Neural cell (in vitro differentiated cells): ENCODE measurements at regions not wholly inside any gene's neighbourhood (a gene's known extent, or its start where the extent isn't known, plus 50 kb on each side); places are given as distances from the start of the nearest gene placed in this dataset.

Experiments used
- H2AFZ ChIP-seq: fragments of 200-600, 300-800 bp; sonication (generic), shearing (Covaris generic); 2 replicates; pipeline ENCODE4 v1.6.0; 2014; ENCODE audit warnings: low read depth, mild to moderate bottlenecking, antibody characterized with exemption, low read length, moderate library complexity
- H3F3A ChIP-seq: fragments of 200-600 bp; shearing (Covaris generic); 2 replicates; pipeline ENCODE4 v1.6.1; 2016; ENCODE audit warnings: mild to moderate bottlenecking, moderate library complexity, mixed read lengths, antibody characterized with exemption, low read length; ENCODE audit not compliant: insufficient read depth, poor library complexity, severe bottlenecking
- H3K27ac ChIP-seq: fragments of 200-600, 300-800 bp; sonication (generic), shearing (Covaris generic); 2 replicates; pipeline ENCODE4 v1.5.1; 2014; ENCODE audit warnings: mild to moderate bottlenecking, low read length, moderate library complexity
- H3K27me3 ChIP-seq: fragments of 300-800, 200-600 bp; sonication (generic), shearing (Covaris generic); 2 replicates; pipeline ENCODE4 v1.6.0; 2014; ENCODE audit warnings: mild to moderate bottlenecking, low read depth, low read length, moderate library complexity; ENCODE audit not compliant: insufficient read depth
- H3K36me3 ChIP-seq: fragments of 300-800, 200-600 bp; sonication (generic), shearing (Covaris generic); 2 replicates; pipeline ENCODE4 v1.5.1; 2014; ENCODE audit warnings: mild to moderate bottlenecking, antibody characterized with exemption, low read length, moderate library complexity; ENCODE audit not compliant: insufficient read depth
- H3K4me2 ChIP-seq: fragments of 300-800, 200-600 bp; sonication (generic), shearing (Covaris generic); 2 replicates; pipeline ENCODE4 v1.6.0; 2014; ENCODE audit warnings: mild to moderate bottlenecking, low read length
- H3K4me3 ChIP-seq: fragments of 300-800, 200-600 bp; sonication (generic), shearing (Covaris generic); 2 replicates; pipeline ENCODE4 v1.5.1; 2014; ENCODE audit warnings: mild to moderate bottlenecking, low read length, moderate library complexity
- H3K79me2 ChIP-seq: fragments of 200-600 bp; shearing (Covaris generic); replicated peaks from 2 replicates; pipeline ENCODE4 v1.6.0; 2014; ENCODE audit warnings: mild to moderate bottlenecking, low read length, moderate library complexity; ENCODE audit not compliant: insufficient read depth
- H3K9ac ChIP-seq: fragments of 300-800, 200-600 bp; sonication (generic), shearing (Covaris generic); 2 replicates; pipeline ENCODE4 v1.6.1; 2016; ENCODE audit warnings: mild to moderate bottlenecking, low read length, mixed read lengths
- H3K9me2 ChIP-seq: fragments of 200-600 bp; shearing (Covaris generic); 2 replicates; pipeline ENCODE4 v1.6.1; 2016; ENCODE audit warnings: mild to moderate bottlenecking, low read length, mixed read lengths; ENCODE audit not compliant: insufficient read depth
- H3K9me3 ChIP-seq: fragments of 200-600, 300-800 bp; sonication (generic), shearing (Covaris generic); 2 replicates; pipeline ENCODE4 v1.6.1; 2016; ENCODE audit warnings: mild to moderate bottlenecking, mixed run types, low read length, moderate library complexity, mixed read lengths
- H4K20me1 ChIP-seq: fragments of 200-600 bp; shearing (Covaris generic); 2 replicates; pipeline ENCODE4 v1.6.1; 2016; ENCODE audit warnings: mild to moderate bottlenecking, mixed run types; ENCODE audit not compliant: insufficient read depth
- EP300 ChIP-seq: fragments of 450-650 bp; conservative IDR thresholded peaks from 2 replicates; pipeline ENCODE4 v1.6.1; 2014; ENCODE audit warnings: antibody characterized with exemption, mild to moderate bottlenecking, moderate library complexity; ENCODE audit not compliant: poor library complexity, severe bottlenecking
- EZH2 ChIP-seq: fragments of 200-600, 300-800 bp; shearing (Covaris generic), sonication (generic); IDR thresholded peaks from 2 replicates; pipeline ENCODE4 v1.6.1; 2014; ENCODE audit warnings: antibody characterized with exemption, low read length, borderline replicate concordance, mild to moderate bottlenecking; ENCODE audit not compliant: insufficient read depth, poor library complexity, severe bottlenecking
- MXI1 ChIP-seq: fragments of 450-650 bp; conservative IDR thresholded peaks from 2 replicates; pipeline ENCODE4 v1.6.1; 2014; ENCODE audit warnings: antibody characterized with exemption, mild to moderate bottlenecking; ENCODE audit not compliant: poor library complexity, severe bottlenecking
- POLR2AphosphoS5 ChIP-seq: IDR thresholded peaks from 2 replicates; pipeline ENCODE4 v1.6.1; 2012
- RAD21 ChIP-seq: fragments of 450-650 bp; conservative IDR thresholded peaks from 2 replicates; pipeline ENCODE4 v1.6.1; 2014; ENCODE audit warnings: antibody characterized with exemption, mild to moderate bottlenecking, moderate library complexity
- SMC3 ChIP-seq: fragments of 450-650 bp; conservative IDR thresholded peaks from 2 replicates; pipeline ENCODE4 v1.6.1; 2014; ENCODE audit warnings: antibody characterized with exemption, mild to moderate bottlenecking, moderate library complexity; ENCODE audit not compliant: poor library complexity
- TAF1 ChIP-seq: IDR thresholded peaks from 2 replicates; pipeline ENCODE4 v1.6.1; 2012; ENCODE audit warnings: low read depth
- TF ChIP-seq, protein P1 (sequence below): IDR thresholded peaks from 2 replicates; pipeline ENCODE4 v1.6.1; 2012; ENCODE audit warnings: borderline replicate concordance
- TF ChIP-seq, protein P2 (sequence below): fragments of 450-650 bp; IDR thresholded peaks from 2 replicates; pipeline ENCODE4 v1.5.1; 2014; ENCODE audit warnings: antibody characterized with exemption, mild to moderate bottlenecking, moderate library complexity; ENCODE audit not compliant: poor library complexity, severe bottlenecking

DNA sequence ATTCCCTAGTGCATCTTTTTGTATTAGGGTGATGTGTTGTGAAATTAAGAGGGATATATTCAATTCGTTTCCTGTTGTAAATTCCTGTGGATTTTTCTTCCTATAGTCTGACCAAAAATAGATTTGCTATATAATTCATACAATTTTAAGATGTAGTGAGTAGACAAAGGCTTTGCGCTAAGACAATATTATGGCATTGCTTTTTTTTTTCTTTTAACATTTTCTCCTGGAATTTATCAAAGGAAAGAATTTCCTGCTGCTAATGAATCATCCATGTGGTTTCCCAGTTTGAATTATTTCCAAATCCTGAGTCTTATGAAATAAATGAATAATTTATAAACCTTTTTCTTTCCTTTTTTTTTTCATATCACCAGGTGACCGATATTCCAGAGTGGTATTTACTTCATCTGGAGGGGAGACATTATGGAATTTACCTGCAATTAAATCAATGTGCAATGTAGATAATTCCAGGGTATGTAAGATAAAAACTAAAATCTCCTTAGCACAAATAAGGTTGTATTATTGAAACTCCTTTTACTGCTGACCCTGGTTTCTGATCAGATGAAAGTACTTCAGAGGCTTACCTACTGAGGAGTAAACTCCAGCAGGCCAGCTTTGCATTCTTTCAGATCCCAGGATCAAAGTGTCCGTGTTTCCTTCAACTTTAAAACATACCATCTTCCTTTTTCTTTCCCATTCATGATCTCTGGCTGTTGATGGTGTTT, 148.4 kb downstream of the TLR5 start:
- H3K9ac ChIP-seq, result no peak overlapping the region

DNA sequence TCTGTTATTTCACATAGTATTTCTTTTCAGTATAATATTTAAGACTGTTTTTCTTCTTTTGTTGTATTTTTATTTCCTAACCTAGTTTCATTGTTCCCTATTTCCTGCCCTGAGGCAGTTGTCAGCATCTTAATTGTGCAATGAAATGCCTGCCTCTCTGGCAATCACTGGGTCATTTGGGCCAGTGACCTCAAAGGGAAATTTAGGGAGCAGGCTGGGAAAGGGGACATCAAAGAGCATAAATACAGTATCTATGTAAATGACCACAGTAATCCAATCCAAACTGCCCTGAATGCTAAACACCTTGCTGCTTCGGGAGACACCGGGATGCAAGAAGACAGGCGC, 147.8 kb downstream of the TLR5 start:
- Histone ChIP-seq H3K79me2 (no peaks in the 10 kb centered on the region), H2AFZ (no peak overlapping the region), H3K9ac (no peak overlapping the region), H3K27ac (no peak overlapping the region), H3K36me3 (no peaks in the 10 kb centered on the region), H3K4me3 (no peak overlapping the region), H3F3A (no peaks in the 10 kb centered on the region), H3K9me2 (no peaks in the 10 kb centered on the region), H3K4me2 (no peak overlapping the region), H4K20me1 (no peaks in the 10 kb centered on the region), H3K27me3 (no peaks in the 10 kb centered on the region), H3K9me3 (no peaks in the 10 kb centered on the region)
- TF ChIP-seq, protein P1, sequence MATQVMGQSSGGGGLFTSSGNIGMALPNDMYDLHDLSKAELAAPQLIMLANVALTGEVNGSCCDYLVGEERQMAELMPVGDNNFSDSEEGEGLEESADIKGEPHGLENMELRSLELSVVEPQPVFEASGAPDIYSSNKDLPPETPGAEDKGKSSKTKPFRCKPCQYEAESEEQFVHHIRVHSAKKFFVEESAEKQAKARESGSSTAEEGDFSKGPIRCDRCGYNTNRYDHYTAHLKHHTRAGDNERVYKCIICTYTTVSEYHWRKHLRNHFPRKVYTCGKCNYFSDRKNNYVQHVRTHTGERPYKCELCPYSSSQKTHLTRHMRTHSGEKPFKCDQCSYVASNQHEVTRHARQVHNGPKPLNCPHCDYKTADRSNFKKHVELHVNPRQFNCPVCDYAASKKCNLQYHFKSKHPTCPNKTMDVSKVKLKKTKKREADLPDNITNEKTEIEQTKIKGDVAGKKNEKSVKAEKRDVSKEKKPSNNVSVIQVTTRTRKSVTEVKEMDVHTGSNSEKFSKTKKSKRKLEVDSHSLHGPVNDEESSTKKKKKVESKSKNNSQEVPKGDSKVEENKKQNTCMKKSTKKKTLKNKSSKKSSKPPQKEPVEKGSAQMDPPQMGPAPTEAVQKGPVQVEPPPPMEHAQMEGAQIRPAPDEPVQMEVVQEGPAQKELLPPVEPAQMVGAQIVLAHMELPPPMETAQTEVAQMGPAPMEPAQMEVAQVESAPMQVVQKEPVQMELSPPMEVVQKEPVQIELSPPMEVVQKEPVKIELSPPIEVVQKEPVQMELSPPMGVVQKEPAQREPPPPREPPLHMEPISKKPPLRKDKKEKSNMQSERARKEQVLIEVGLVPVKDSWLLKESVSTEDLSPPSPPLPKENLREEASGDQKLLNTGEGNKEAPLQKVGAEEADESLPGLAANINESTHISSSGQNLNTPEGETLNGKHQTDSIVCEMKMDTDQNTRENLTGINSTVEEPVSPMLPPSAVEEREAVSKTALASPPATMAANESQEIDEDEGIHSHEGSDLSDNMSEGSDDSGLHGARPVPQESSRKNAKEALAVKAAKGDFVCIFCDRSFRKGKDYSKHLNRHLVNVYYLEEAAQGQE, result no peak
- TF ChIP-seq POLR2AphosphoS5, result no peak
- TF ChIP-seq EP300, result no peak
- TF ChIP-seq, protein P2, sequence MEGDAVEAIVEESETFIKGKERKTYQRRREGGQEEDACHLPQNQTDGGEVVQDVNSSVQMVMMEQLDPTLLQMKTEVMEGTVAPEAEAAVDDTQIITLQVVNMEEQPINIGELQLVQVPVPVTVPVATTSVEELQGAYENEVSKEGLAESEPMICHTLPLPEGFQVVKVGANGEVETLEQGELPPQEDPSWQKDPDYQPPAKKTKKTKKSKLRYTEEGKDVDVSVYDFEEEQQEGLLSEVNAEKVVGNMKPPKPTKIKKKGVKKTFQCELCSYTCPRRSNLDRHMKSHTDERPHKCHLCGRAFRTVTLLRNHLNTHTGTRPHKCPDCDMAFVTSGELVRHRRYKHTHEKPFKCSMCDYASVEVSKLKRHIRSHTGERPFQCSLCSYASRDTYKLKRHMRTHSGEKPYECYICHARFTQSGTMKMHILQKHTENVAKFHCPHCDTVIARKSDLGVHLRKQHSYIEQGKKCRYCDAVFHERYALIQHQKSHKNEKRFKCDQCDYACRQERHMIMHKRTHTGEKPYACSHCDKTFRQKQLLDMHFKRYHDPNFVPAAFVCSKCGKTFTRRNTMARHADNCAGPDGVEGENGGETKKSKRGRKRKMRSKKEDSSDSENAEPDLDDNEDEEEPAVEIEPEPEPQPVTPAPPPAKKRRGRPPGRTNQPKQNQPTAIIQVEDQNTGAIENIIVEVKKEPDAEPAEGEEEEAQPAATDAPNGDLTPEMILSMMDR, result no peak
- no peak for TF ChIP-seq TAF1
- TF ChIP-seq SMC3, result no peak

More for the DNA sequence above, 148.4 kb downstream of the TLR5 start:
- no peak overlapping the region for H3K27ac ChIP-seq
- no peak overlapping the region for H2AFZ ChIP-seq
- H3K4me3 ChIP-seq, result no peak overlapping the region
- no peaks in the 10 kb centered on the region for H4K20me1 ChIP-seq
- no peaks in the 10 kb centered on the region for H3K36me3 ChIP-seq
- TF ChIP-seq SMC3 (no peak), EP300 (no peak), EZH2 (no peak), TAF1 (no peak), MXI1 (no peak), RAD21 (no peak), POLR2AphosphoS5 (no peak)
- TF ChIP-seq, protein P2, result no peak
- TF ChIP-seq, protein P1, result no peak
- H3K27me3 ChIP-seq, result no peaks in the 10 kb centered on the region
- no peaks in the 10 kb centered on the region for H3K9me3 ChIP-seq
- no peak overlapping the region for H3K4me2 ChIP-seq
- H3F3A ChIP-seq, result no peaks in the 10 kb centered on the region
- H3K79me2 ChIP-seq, result no peaks in the 10 kb centered on the region
- H3K9me2 ChIP-seq, result no peaks in the 10 kb centered on the region
